ENCODE measurements at regions not wholly inside any gene's neighbourhood (a gene's known extent, or its start where the extent isn't known, plus 50 kb on each side); places are given as distances from the start of the nearest gene placed in this dataset.

DNA sequence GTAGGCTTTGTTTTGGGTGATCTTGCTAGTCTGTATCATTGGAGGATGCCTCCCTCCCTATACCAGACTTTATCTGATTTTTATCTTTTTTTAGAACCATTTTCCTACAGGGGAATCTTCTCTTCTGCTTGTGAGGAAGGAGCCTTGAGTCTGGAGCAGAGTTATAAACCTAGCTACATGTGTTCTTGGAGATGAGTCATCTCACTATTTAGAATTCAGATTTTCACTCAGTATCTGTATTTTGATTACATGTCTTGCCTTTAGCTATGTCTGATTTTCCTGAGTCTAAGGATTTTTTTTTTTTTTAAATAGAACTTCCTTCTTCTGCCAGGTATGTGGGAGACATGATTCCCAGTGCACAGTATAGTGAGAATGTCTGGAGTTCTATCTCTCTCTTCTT lies 211.6 kb upstream of the MBL2 start:
- Histone ChIP-seq H3K9me3 (ENCODE audit: low read length) (no peaks in the 10 kb centered on the region), H3K4me3 (ENCODE audit: low read length) (no peak overlapping the region), H3K27ac (ENCODE audit: low read depth, low read length) (no peak overlapping the region), H3K27me3 (ENCODE audit: insufficient read depth, low read length, poor library complexity, severe bottlenecking) (no peaks in the 10 kb centered on the region), H3K4me1 (ENCODE audit: insufficient read depth, low read length) (no peaks in the 10 kb centered on the region), H3K36me3 (ENCODE audit: insufficient read depth, low read length) (no peaks in the 10 kb centered on the region)
- POLR2A ChIA-PET, result no interaction called here
- H3K36me3 Mint-ChIP-seq, result no peaks in the 10 kb centered on the region
- no peak overlapping the region for H3K4me3 Mint-ChIP-seq
- H3K9me3 Mint-ChIP-seq, result peaks cover 0 to 21% (median 11%) of the 10 kb centered on the region in 5 donors
- no peaks in the 10 kb centered on the region for H3K27me3 Mint-ChIP-seq
- H3K27ac Mint-ChIP-seq, result no peak overlapping the region
- no peak for DNase-seq
- CTCF ChIA-PET, result interaction anchor here (0.7 to 1.3 kb wide), 2 partner anchors 11 to 347 kb away, joined by 3 to 4 read pairs; no protein-coding TSS in a partner anchor
- no peaks in the 10 kb centered on the region for H3K4me1 Mint-ChIP-seq

DNA sequence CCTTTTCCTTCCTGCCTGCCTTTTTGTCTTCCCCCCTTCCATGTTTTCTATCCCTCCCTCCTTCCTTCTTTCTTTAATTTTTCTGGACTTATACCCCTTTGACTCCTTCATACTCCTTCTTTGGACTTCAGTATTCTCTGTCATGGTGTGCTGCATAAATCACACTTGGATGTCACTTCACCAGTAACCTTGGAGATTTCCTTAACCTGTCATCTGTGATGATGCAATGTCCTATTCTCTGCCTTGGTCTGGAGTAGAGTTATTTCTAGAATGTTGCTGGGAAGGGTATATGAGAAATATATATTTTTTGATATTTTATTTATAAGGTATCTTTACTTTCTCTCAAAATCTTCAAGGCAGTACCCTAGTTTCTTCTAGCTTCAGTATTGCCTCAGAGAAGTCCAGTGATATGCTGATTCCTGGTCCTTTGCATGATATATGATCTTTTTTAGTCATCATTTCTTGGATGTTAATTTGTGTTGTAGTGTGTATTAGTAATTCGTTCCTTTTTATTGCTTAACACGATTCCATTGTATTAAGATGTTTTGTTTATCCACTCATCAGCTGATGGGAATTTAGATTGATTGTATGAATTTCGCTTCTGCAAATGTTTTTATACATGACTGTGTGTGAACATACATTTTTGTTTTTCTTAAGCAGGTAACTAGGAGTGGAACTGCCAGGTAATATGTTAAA lies 206.9 kb upstream of the MBL2 start:
- POLR2A ChIA-PET, result no interaction called here
- CTCF ChIA-PET, result no interaction called here
- Histone ChIP-seq H3K4me1 (ENCODE audit: insufficient read depth, low read length) (no peaks in the 10 kb centered on the region), H3K4me3 (ENCODE audit: low read length) (no peak overlapping the region), H3K9me3 (ENCODE audit: low read length) (no peaks in the 10 kb centered on the region), H3K27ac (ENCODE audit: low read depth, low read length) (no peak overlapping the region), H3K27me3 (ENCODE audit: insufficient read depth, low read length, poor library complexity, severe bottlenecking) (no peaks in the 10 kb centered on the region), H3K36me3 (ENCODE audit: insufficient read depth, low read length) (no peaks in the 10 kb centered on the region)
- no peaks in the 10 kb centered on the region for H3K4me1 Mint-ChIP-seq
- no peaks in the 10 kb centered on the region for H3K27me3 Mint-ChIP-seq
- no peak overlapping the region for H3K4me3 Mint-ChIP-seq
- H3K27ac Mint-ChIP-seq, result no peak overlapping the region
- H3K9me3 Mint-ChIP-seq, result peaks cover 0 to 35% (median 8%) of the 10 kb centered on the region in 5 donors
- no peak for DNase-seq
- H3K36me3 Mint-ChIP-seq, result no peaks in the 10 kb centered on the region

DNA sequence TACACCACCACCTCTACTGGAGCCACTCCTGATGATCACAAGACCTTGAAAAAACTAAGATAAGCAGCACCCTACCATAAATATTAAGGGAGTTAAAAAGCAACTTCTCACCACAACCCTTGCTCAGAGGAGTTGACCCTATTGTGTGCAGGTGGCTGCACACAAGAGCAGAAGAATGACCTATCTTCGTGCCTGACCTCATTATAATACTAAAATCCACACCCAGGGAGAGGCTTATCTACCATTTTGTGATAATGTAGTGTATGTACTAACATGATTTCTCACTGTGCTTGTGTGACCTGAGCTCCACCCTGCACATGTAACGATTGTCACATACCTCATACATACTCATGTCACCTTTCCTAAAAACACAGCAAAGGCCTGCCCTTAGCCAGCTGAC lies 205.0 kb upstream of the MBL2 start:
- Mint-ChIP-seq H3K36me3 (no peaks in the 10 kb centered on the region), H3K4me3 (no peak overlapping the region)

DNA sequence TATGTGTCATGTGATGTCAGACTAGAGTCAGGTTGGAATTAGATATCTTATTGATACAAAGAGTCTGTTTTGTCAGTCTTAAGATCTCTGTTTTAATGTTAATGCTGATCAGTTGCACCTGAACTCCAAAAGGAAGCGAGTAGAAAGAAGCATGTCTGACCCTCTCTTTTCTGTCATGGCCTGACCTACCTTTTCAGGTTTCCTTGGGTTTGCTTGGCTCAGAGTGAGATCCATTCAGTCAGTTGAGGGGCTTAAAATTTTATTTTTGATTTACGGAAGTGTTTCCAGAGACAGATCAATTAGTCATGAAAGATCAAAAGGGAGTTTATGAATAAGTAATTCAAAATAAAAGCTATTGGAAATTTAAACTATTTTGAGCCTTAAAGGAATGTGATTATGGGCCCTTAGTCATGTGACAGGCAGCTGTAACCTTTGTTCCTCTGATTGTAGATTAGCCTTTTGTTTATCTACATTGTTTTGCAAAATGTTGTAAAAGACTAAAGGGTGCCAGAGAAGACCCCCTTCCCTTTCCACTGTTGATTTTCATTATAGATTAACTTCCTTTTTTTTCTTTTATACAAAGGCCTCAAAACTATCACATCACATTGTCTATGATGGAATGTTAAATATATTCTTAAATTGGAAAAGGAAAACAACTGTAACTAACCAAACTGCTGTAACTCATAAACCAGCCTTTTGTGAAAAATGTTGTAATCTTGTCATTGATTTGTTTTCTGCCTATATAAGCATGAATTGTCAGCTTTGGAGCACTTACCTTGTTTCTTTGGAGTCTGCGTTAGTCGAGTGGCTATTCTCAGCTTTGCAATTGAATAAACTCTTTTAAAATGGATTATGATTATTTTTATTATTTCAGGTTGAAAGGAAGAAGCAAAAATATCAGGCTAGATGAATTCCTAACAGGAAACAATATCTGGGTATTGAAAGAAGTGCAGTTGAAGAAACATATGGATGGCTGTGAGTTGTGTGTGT lies 195.5 kb upstream of the MBL2 start:
- Histone ChIP-seq H3K27ac (ENCODE audit: low read depth, low read length) (no peak overlapping the region), H3K27me3 (ENCODE audit: insufficient read depth, low read length, poor library complexity, severe bottlenecking) (no peaks in the 10 kb centered on the region), H3K36me3 (ENCODE audit: insufficient read depth, low read length) (no peaks in the 10 kb centered on the region), H3K4me3 (ENCODE audit: low read length) (no peak overlapping the region), H3K4me1 (ENCODE audit: insufficient read depth, low read length) (no peaks in the 10 kb centered on the region), H3K9me3 (ENCODE audit: low read length) (no peaks in the 10 kb centered on the region)
- Mint-ChIP-seq H3K36me3 (no peaks in the 10 kb centered on the region), H3K9me3 (peaks cover 6 to 24% (median 9%) of the 10 kb centered on the region in 5 donors), H3K27ac (no peak overlapping the region), H3K27me3 (no peaks in the 10 kb centered on the region), H3K4me3 (no peak overlapping the region), H3K4me1 (no peaks in the 10 kb centered on the region)
- ChIA-PET POLR2A (no interaction called here), CTCF (no interaction called here)
- DNase-seq, result no peak

More for the DNA sequence above, 205.0 kb upstream of the MBL2 start:
- Histone ChIP-seq H3K27ac (ENCODE audit: low read depth, low read length) (no peak overlapping the region), H3K4me3 (ENCODE audit: low read length) (no peak overlapping the region), H3K36me3 (ENCODE audit: insufficient read depth, low read length) (no peaks in the 10 kb centered on the region), H3K27me3 (ENCODE audit: insufficient read depth, low read length, poor library complexity, severe bottlenecking) (no peaks in the 10 kb centered on the region), H3K9me3 (ENCODE audit: low read length) (no peaks in the 10 kb centered on the region), H3K4me1 (ENCODE audit: insufficient read depth, low read length) (no peaks in the 10 kb centered on the region)
- ChIA-PET POLR2A (no interaction called here), CTCF (no interaction called here)
- no peak overlapping the region for H3K27ac Mint-ChIP-seq
- no peaks in the 10 kb centered on the region for H3K4me1 Mint-ChIP-seq
- no peaks in the 10 kb centered on the region for H3K27me3 Mint-ChIP-seq
- no peak for DNase-seq
- peaks cover 7 to 46% (median 11%) of the 10 kb centered on the region in 5 donors for H3K9me3 Mint-ChIP-seq

DNA sequence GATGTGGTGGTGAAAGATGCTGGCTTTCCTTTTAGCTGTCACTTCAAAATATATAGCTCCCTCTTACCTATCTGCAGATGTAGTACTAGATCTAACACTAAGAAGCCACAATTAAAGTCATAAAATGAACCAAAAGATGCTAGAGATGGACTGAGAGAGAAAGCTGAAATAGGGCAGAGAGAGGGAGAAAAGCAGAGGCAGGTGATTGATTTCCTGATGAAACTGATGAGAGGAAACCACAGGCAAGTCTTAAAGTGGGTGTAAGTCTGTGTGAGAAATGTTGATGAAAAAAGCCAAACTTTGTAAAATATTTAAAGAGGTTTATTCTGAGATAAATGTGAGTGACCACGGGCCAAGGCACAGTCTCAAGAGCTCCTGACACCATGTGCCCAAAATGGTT lies 194.3 kb upstream of the MBL2 start:
- peaks cover 6 to 14% (median 8%) of the 10 kb centered on the region in 5 donors for H3K9me3 Mint-ChIP-seq
- H3K27ac Mint-ChIP-seq, result no peak overlapping the region
- ChIA-PET POLR2A (no interaction called here), CTCF (no interaction called here)
- DNase-seq, result no peak
- Histone ChIP-seq H3K36me3 (ENCODE audit: insufficient read depth, low read length) (no peaks in the 10 kb centered on the region), H3K4me1 (ENCODE audit: insufficient read depth, low read length) (no peaks in the 10 kb centered on the region), H3K27ac (ENCODE audit: low read depth, low read length) (no peak overlapping the region), H3K4me3 (ENCODE audit: low read length) (no peak overlapping the region), H3K9me3 (ENCODE audit: low read length) (no peaks in the 10 kb centered on the region), H3K27me3 (ENCODE audit: insufficient read depth, low read length, poor library complexity, severe bottlenecking) (no peaks in the 10 kb centered on the region)
- H3K4me1 Mint-ChIP-seq, result no peaks in the 10 kb centered on the region
- H3K27me3 Mint-ChIP-seq, result no peaks in the 10 kb centered on the region
- H3K36me3 Mint-ChIP-seq, result no peaks in the 10 kb centered on the region
- H3K4me3 Mint-ChIP-seq, result no peak overlapping the region

DNA sequence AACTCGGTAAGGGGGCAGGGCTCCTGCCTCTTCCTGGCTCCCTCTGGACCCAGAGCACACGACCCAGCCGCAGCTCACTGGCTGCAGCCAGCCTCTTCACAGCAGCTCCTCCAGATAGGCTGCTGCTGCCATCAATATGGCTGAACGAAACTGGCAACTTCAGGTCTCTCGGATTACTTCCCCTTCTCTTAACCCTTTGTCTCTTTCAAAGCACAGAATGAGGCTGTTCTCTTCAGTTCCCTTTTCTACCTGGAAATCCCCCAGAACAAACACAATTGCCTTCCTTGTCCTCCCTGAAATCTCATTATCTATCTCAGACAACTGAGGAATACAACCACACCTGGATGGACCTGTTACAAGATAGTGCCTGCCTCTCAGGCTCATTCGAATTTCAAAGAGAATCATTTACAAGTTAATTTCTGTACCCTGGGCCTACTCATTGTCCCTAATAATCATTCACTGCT lies 193.4 kb upstream of the MBL2 start:
- no peaks in the 10 kb centered on the region for H3K36me3 Mint-ChIP-seq
- Histone ChIP-seq H3K27ac (ENCODE audit: low read depth, low read length) (no peak overlapping the region), H3K4me1 (ENCODE audit: insufficient read depth, low read length) (no peaks in the 10 kb centered on the region), H3K4me3 (ENCODE audit: low read length) (no peak overlapping the region), H3K27me3 (ENCODE audit: insufficient read depth, low read length, poor library complexity, severe bottlenecking) (no peaks in the 10 kb centered on the region), H3K36me3 (ENCODE audit: insufficient read depth, low read length) (no peaks in the 10 kb centered on the region), H3K9me3 (ENCODE audit: low read length) (no peaks in the 10 kb centered on the region)
- no peaks in the 10 kb centered on the region for H3K27me3 Mint-ChIP-seq
- peaks cover 6 to 14% (median 8%) of the 10 kb centered on the region in 5 donors for H3K9me3 Mint-ChIP-seq
- H3K4me3 Mint-ChIP-seq, result no peak overlapping the region
- CTCF ChIA-PET, result no interaction called here
- H3K27ac Mint-ChIP-seq, result no peak overlapping the region
- no peaks in the 10 kb centered on the region for H3K4me1 Mint-ChIP-seq
- POLR2A ChIA-PET, result no interaction called here
- no peak for DNase-seq

DNA sequence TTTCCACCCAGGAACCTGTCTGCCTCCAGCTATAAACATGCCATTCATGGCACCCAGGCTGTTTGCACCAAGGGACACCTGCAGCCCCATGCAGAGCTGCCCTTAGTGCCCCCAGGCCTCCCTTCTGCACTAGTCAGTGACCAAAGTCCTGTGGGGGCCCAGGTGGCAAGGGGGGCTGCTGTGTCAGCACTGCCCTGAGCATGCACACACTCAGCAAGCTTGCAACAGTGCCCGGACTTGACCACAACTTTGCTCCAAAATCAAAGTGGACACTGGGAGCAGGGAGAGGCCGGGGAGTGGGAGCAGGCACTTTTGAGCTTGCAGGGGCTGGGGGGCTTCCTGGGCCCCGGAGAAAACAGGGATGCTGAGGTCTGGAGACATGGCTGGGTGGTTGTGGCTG lies 192.9 kb upstream of the MBL2 start:
- no peaks in the 10 kb centered on the region for H3K9me3 ChIP-seq (ENCODE audit: low read length)
- H3K27ac ChIP-seq (ENCODE audit: low read depth, low read length), result no peak overlapping the region
- no peaks in the 10 kb centered on the region for H3K36me3 ChIP-seq (ENCODE audit: insufficient read depth, low read length)
- Mint-ChIP-seq H3K9me3 (peaks cover 5 to 14% (median 8%) of the 10 kb centered on the region in 5 donors), H3K27me3 (no peaks in the 10 kb centered on the region), H3K4me1 (no peaks in the 10 kb centered on the region), H3K27ac (no peak overlapping the region), H3K36me3 (no peaks in the 10 kb centered on the region), H3K4me3 (no peak overlapping the region)
- H3K4me1 ChIP-seq (ENCODE audit: insufficient read depth, low read length), result no peaks in the 10 kb centered on the region
- ChIA-PET POLR2A (no interaction called here), CTCF (no interaction called here)
- no peak overlapping the region for H3K4me3 ChIP-seq (ENCODE audit: low read length)
- DNase-seq, result no peak
- H3K27me3 ChIP-seq (ENCODE audit: insufficient read depth, low read length, poor library complexity, severe bottlenecking), result no peaks in the 10 kb centered on the region

DNA sequence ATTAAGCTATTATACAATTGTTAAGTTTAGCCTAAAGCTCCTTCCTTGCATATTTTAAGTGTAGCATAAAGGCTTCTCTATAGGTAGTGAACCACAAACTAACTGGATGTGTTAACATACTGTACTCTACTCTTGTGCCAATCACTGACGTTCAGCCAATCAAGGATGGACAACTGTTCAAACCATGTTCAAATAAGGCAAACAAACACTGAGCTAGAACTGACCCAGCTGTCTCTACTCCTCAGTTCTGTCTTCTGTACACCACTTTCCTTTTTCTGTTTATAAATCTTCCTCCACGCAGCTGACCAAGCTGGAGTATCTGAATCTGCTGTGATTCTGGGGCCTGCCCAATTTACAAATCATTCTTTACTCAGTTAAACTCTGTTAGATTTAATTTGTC lies 188.7 kb upstream of the MBL2 start:
- Mint-ChIP-seq H3K27ac (no peak overlapping the region), H3K4me1 (no peaks in the 10 kb centered on the region), H3K4me3 (no peak overlapping the region), H3K36me3 (no peaks in the 10 kb centered on the region), H3K9me3 (peaks cover 0 to 8% (median 4%) of the 10 kb centered on the region in 5 donors), H3K27me3 (no peaks in the 10 kb centered on the region)
- H3K27me3 ChIP-seq (ENCODE audit: insufficient read depth, low read length, poor library complexity, severe bottlenecking), result no peaks in the 10 kb centered on the region
- no peak overlapping the region for H3K27ac ChIP-seq (ENCODE audit: low read depth, low read length)
- no peaks in the 10 kb centered on the region for H3K4me1 ChIP-seq (ENCODE audit: insufficient read depth, low read length)
- no peak overlapping the region for H3K4me3 ChIP-seq (ENCODE audit: low read length)
- H3K36me3 ChIP-seq (ENCODE audit: insufficient read depth, low read length), result no peaks in the 10 kb centered on the region
- DNase-seq, result no peak
- no peaks in the 10 kb centered on the region for H3K9me3 ChIP-seq (ENCODE audit: low read length)
- CTCF ChIA-PET, result no interaction called here
- POLR2A ChIA-PET, result no interaction called here

Measured in CD8-positive, alpha-beta memory T cell (primary cell).